ENCODE measurements at regions not wholly inside any gene's neighbourhood (a gene's known extent, or its start where the extent isn't known, plus 50 kb on each side); places are given as distances from the start of the nearest gene placed in this dataset.

GRCh38 chr7:131649003-131649541 is 92.6 kb upstream of the PODXL start:
- no peaks in the 10 kb centered on the region for H3K9me3 ChIP-seq (ENCODE audit: control insufficient read depth, insufficient read depth, low read length)
- H3K18ac ChIP-seq (ENCODE audit: low read depth, low read length) = no peak overlapping the region
- BruUV-seq (replicated peaks) = no TSS peak
- H2BK15ac ChIP-seq (ENCODE audit: low read depth, low read length) = no peak overlapping the region
- in situ Hi-C loops (cut with MboI; ENCODE audit: low sequenced_read_pairs) (no loop called here), dilution Hi-C loops (cut with HindIII; ENCODE audit: low sequenced_read_pairs, unreplicated experiment) (no loop called here), intact Hi-C loops (cut with micrococcal nuclease) (no loop called here)
- no peak overlapping the region for H4K91ac ChIP-seq (ENCODE audit: insufficient read depth, low read depth, low read length)
- no peak overlapping the region for H2AK5ac ChIP-seq (ENCODE audit: low read depth, low read length)
- no peak overlapping the region; the same call in 1 of the 2 replicates for H3K23ac ChIP-seq (ENCODE audit: low read depth, low read length)
- ChIA-PET POLR2A (ENCODE audit: unreplicated experiment) (no interaction called here), CTCF (no interaction called here)
- H2AFZ ChIP-seq (replicated peaks; ENCODE audit: low read length, poor library complexity) = no peak overlapping the region
- H3K9ac ChIP-seq (ENCODE audit: low read depth, low read length) = no peak overlapping the region
- H2AK9ac ChIP-seq (replicated peaks; ENCODE audit: low read depth, low read length, poor library complexity) = no peak overlapping the region
- peaks cover 0 to 3% of the 10 kb centered on the region in 2 experiments; a peak in 1 of 4 replicates for H3K79me1 ChIP-seq (ENCODE audit: low read depth in 1 of 2, low read length in 2 of 2)
- H3K4me2 ChIP-seq (ENCODE audit: low read depth, low read length) = no peak overlapping the region
- H3K4ac ChIP-seq (ENCODE audit: low read depth, low read length) = no peak overlapping the region
- no peaks in the 10 kb centered on the region for H3K4me1 ChIP-seq (ENCODE audit: control insufficient read depth, insufficient read depth, low read length)
- no peaks in the 10 kb centered on the region for H3K27me3 ChIP-seq (ENCODE audit: control insufficient read depth, insufficient read depth, low read length)
- no peaks in the 10 kb centered on the region for H3K36me3 ChIP-seq (ENCODE audit: control insufficient read depth, insufficient read depth, low read length)
- H2BK20ac ChIP-seq (ENCODE audit: low read depth, low read length) = no peak overlapping the region
- H2BK5ac ChIP-seq (ENCODE audit: low read depth, low read length, poor library complexity, severe bottlenecking) = no peak overlapping the region
- ATAC-seq (ENCODE audit: low read depth) (no peak), DNase-seq (no peak)
- H3K56ac ChIP-seq (ENCODE audit: extremely low read depth, insufficient read depth, low read length) = no peak overlapping the region
- H4K5ac ChIP-seq (ENCODE audit: low read depth, low read length) = no peak overlapping the region
- H3K9me1 ChIP-seq (ENCODE audit: insufficient read depth, low read length) = peaks cover 5% of the 10 kb centered on the region
- no peak overlapping the region for H3K14ac ChIP-seq (replicated peaks; ENCODE audit: low read depth, low read length)
- H2BK120ac ChIP-seq (ENCODE audit: low read depth, low read length) = no peak overlapping the region
- H3K4me3 ChIP-seq (ENCODE audit: insufficient read depth, low read depth, low read length) = no peak overlapping the region
- WGBS, 2 experiments (ENCODE audit: extremely low coverage in 2 of 2, insufficient read length in 1 of 2) = no CpG with 5 or more reads among the region's 5 CpGs
- TF ChIP-seq CHD1 (IDR thresholded peaks at IDR 0.05; ENCODE audit: low read depth, low read length) (no peak), CTCF (conservative IDR thresholded peaks at IDR 0.05; ENCODE audit: low read depth, low read length) (no peak), NFE2L2 (IDR thresholded peaks at IDR 0.05; ENCODE audit: low read depth, low read length) (no peak), MXI1 (IDR thresholded peaks at IDR 0.05; ENCODE audit: borderline replicate concordance, low read depth, low read length) (no peak)
- H4K20me1 ChIP-seq (ENCODE audit: insufficient read depth, low read length) = no peaks in the 10 kb centered on the region
- H4K8ac ChIP-seq (ENCODE audit: low read depth in 2 of 2, low read length in 2 of 2) = no peak overlapping the region
- no peak overlapping the region for H3K27ac ChIP-seq (ENCODE audit: insufficient read depth, low read length)

All from IMR-90 (cell line).